ENCODE measurements at regions not wholly inside any gene's neighbourhood (a gene's known extent, or its start where the extent isn't known, plus 50 kb on each side); places are given as distances from the start of the nearest gene placed in this dataset.

DNA sequence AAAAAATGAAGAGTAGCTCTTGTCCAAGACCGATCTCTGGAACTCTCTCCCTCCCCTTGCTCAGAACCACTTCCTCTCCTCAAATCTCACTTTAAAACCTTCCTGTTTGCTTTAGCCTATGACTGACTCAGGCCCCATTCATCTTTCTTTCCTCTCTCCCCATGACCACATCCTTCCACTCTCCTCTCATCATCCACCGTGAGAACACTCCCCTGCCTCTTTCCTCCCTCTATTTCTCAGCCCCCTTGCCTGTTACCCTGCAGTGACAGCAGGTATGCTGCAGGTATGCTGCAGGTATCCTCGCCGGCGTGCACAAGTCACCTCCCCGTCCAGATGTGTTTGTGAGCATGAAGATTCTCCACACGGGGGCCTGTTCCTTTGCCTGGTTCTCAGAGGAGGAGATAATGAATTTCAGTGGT lies 505.3 kb downstream of the CCDC171 start:
- Histone ChIP-seq H3K27ac (ENCODE audit: extremely low read depth, low read depth, low read length) (no peak overlapping the region), H3K79me2 (ENCODE audit: control insufficient read depth, insufficient read depth, low read length) (no peaks in the 10 kb centered on the region), H3K9me3 (replicated peaks; ENCODE audit: control insufficient read depth, insufficient read depth, low read depth, low read length) (no peaks in the 10 kb centered on the region), H3K4me3 (no peak overlapping the region), H3K4me1 (replicated peaks in 1 of 2; ENCODE audit: control insufficient read depth in 2 of 2, insufficient read depth in 2 of 2, low read length in 2 of 2) (no peaks in the 10 kb centered on the region), H2AFZ (ENCODE audit: low read depth, low read length) (no peak overlapping the region), H3K9me1 (ENCODE audit: control insufficient read depth, insufficient read depth, low read length) (no peaks in the 10 kb centered on the region), H3K9ac (ENCODE audit: insufficient read depth in 1 of 2, low read depth in 2 of 2, low read length in 2 of 2) (no peak overlapping the region), H3K27me3 (ENCODE audit: control insufficient read depth in 2 of 2, insufficient read depth in 2 of 2, low read length in 2 of 2) (no peaks in the 10 kb centered on the region), H3K36me3 (ENCODE audit: control insufficient read depth, insufficient read depth, low read length) (no peaks in the 10 kb centered on the region), H3K4me2 (ENCODE audit: insufficient read depth, low read length) (no peak overlapping the region), H4K20me1 (replicated peaks; ENCODE audit: control insufficient read depth, insufficient read depth, low read length) (no peaks in the 10 kb centered on the region)
- no peak for DNase-seq (ENCODE audit: extremely low read depth in 1 of 4, low spot score in 3 of 4)
- in situ Hi-C loops (cut with MboI) = no loop called here
- ATAC-seq = no peak
- no peak for FAIRE-seq
- BruUV-seq (replicated peaks) = no TSS peak
- intact Hi-C loops (cut with micrococcal nuclease) = no loop called here
- ChIA-PET POLR2A (no interaction called here), CTCF (ENCODE audit: low intra/inter-chr PET ratio) (no interaction called here)
- WGBS (ENCODE audit: insufficient coverage, low coverage, missing lambda C conversion rate) = 0% methylated on average over 5 of the region's 7 CpGs
- TF ChIP-seq ESRRB (CRISPR knock-in tag; IDR thresholded peaks at IDR 0.05; ENCODE audit: borderline replicate concordance) (no peak), NR2F6 (CRISPR knock-in tag; IDR thresholded peaks at IDR 0.05) (no peak), ZNF224 (CRISPR knock-in tag; IDR thresholded peaks at IDR 0.05) (no peak), NEUROD1 (IDR thresholded peaks at IDR 0.05; ENCODE audit: borderline replicate concordance, low read depth, low read length, partially characterized antibody) (no peak), CREB1 (IDR thresholded peaks at IDR 0.05) (no peak), CREB1 (CRISPR knock-in tag; IDR thresholded peaks at IDR 0.05) (no peak), EGR1 (conservative IDR thresholded peaks at IDR 0.05) (no peak), ZNF785 (CRISPR knock-in tag; IDR thresholded peaks at IDR 0.05) (no peak), ZNF764 (CRISPR knock-in tag; IDR thresholded peaks at IDR 0.05; ENCODE audit: low read depth) (no peak), ZBED1 (IDR thresholded peaks at IDR 0.05) (no peak), STAG1 (CRISPR knock-in tag; IDR thresholded peaks at IDR 0.05; ENCODE audit: borderline replicate concordance) (no peak)
- TF ChIP-seq, protein P1, sequence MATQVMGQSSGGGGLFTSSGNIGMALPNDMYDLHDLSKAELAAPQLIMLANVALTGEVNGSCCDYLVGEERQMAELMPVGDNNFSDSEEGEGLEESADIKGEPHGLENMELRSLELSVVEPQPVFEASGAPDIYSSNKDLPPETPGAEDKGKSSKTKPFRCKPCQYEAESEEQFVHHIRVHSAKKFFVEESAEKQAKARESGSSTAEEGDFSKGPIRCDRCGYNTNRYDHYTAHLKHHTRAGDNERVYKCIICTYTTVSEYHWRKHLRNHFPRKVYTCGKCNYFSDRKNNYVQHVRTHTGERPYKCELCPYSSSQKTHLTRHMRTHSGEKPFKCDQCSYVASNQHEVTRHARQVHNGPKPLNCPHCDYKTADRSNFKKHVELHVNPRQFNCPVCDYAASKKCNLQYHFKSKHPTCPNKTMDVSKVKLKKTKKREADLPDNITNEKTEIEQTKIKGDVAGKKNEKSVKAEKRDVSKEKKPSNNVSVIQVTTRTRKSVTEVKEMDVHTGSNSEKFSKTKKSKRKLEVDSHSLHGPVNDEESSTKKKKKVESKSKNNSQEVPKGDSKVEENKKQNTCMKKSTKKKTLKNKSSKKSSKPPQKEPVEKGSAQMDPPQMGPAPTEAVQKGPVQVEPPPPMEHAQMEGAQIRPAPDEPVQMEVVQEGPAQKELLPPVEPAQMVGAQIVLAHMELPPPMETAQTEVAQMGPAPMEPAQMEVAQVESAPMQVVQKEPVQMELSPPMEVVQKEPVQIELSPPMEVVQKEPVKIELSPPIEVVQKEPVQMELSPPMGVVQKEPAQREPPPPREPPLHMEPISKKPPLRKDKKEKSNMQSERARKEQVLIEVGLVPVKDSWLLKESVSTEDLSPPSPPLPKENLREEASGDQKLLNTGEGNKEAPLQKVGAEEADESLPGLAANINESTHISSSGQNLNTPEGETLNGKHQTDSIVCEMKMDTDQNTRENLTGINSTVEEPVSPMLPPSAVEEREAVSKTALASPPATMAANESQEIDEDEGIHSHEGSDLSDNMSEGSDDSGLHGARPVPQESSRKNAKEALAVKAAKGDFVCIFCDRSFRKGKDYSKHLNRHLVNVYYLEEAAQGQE (IDR thresholded peaks at IDR 0.05; ENCODE audit: borderline replicate concordance) = no peak
- TF ChIP-seq, protein P1 (CRISPR knock-in tag; IDR thresholded peaks at IDR 0.05; ENCODE audit: low read depth) = no peak
- TF ChIP-seq, protein P2, sequence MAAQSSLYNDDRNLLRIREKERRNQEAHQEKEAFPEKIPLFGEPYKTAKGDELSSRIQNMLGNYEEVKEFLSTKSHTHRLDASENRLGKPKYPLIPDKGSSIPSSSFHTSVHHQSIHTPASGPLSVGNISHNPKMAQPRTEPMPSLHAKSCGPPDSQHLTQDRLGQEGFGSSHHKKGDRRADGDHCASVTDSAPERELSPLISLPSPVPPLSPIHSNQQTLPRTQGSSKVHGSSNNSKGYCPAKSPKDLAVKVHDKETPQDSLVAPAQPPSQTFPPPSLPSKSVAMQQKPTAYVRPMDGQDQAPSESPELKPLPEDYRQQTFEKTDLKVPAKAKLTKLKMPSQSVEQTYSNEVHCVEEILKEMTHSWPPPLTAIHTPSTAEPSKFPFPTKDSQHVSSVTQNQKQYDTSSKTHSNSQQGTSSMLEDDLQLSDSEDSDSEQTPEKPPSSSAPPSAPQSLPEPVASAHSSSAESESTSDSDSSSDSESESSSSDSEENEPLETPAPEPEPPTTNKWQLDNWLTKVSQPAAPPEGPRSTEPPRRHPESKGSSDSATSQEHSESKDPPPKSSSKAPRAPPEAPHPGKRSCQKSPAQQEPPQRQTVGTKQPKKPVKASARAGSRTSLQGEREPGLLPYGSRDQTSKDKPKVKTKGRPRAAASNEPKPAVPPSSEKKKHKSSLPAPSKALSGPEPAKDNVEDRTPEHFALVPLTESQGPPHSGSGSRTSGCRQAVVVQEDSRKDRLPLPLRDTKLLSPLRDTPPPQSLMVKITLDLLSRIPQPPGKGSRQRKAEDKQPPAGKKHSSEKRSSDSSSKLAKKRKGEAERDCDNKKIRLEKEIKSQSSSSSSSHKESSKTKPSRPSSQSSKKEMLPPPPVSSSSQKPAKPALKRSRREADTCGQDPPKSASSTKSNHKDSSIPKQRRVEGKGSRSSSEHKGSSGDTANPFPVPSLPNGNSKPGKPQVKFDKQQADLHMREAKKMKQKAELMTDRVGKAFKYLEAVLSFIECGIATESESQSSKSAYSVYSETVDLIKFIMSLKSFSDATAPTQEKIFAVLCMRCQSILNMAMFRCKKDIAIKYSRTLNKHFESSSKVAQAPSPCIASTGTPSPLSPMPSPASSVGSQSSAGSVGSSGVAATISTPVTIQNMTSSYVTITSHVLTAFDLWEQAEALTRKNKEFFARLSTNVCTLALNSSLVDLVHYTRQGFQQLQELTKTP (IDR thresholded peaks at IDR 0.05; ENCODE audit: low read depth in 1 of 2, partially characterized antibody in 2 of 2) = no peak

Data from K562 (cell line).